H9 (cell line): ENCODE measurements at regions not wholly inside any gene's neighbourhood (a gene's known extent, or its start where the extent isn't known, plus 50 kb on each side); places are given as distances from the start of the nearest gene placed in this dataset.

Experiments
- DNase-seq: peaks from one replicate; pipeline ENCODE4 v3.0.0-alpha.2; 2017
- H2AFZ ChIP-seq: one replicate; pipeline ENCODE4 v1.6.1; 2013; ENCODE audit warnings: mild to moderate bottlenecking, low read length, control low read depth, moderate library complexity
- H2AK5ac ChIP-seq: 2 replicates; pipeline ENCODE4 v1.6.1; 2013; ENCODE audit warnings: low read length, control low read depth, mixed read lengths; ENCODE audit not compliant: insufficient read length
- H2BK120ac ChIP-seq: one replicate; pipeline ENCODE4 v1.6.1; 2013; ENCODE audit warnings: low read depth, mild to moderate bottlenecking, low read length, control low read depth, inconsistent platforms; ENCODE audit not compliant: poor library complexity, severe bottlenecking
- H2BK12ac ChIP-seq: 2 replicates; pipeline ENCODE4 v1.6.1; 2013; ENCODE audit warnings: low read length, control low read depth, mixed read lengths, low read depth; ENCODE audit not compliant: insufficient read length
- H2BK15ac ChIP-seq: 2 replicates; pipeline ENCODE4 v1.6.1; 2013; ENCODE audit warnings: low read depth, low read length, control low read depth
- H2BK20ac ChIP-seq: one replicate; pipeline ENCODE4 v1.6.1; 2013; ENCODE audit warnings: low read depth, mild to moderate bottlenecking, low read length, control low read depth, inconsistent platforms; ENCODE audit not compliant: poor library complexity, severe bottlenecking
- H2BK5ac ChIP-seq: 2 replicates; pipeline ENCODE4 v1.6.1; 2013; ENCODE audit warnings: low read length, control low read depth, mixed read lengths; ENCODE audit not compliant: insufficient read length
- H3K14ac ChIP-seq: 2 replicates; pipeline ENCODE4 v1.6.1; 2013; ENCODE audit warnings: low read length, control low read depth; ENCODE audit not compliant: insufficient read depth
- H3K18ac ChIP-seq: 2 replicates; pipeline ENCODE4 v1.6.1; 2013; ENCODE audit warnings: low read depth, mild to moderate bottlenecking, mixed read lengths, low read length, control low read depth; ENCODE audit not compliant: insufficient read length
- H3K23ac ChIP-seq: 2 replicates; pipeline ENCODE4 v1.6.1; 2013; ENCODE audit warnings: low read length, control low read depth, mixed read lengths, low read depth; ENCODE audit not compliant: insufficient read length
- H3K23me2 ChIP-seq: 2 replicates; pipeline ENCODE4 v1.6.1; 2013; ENCODE audit warnings: low read depth, mild to moderate bottlenecking, mixed read lengths, low read length, control low read depth; ENCODE audit not compliant: insufficient read length, poor library complexity, severe bottlenecking
- H3K27ac ChIP-seq: 2 replicates; pipeline ENCODE4 v1.5.1; 2013; ENCODE audit warnings: low read length, control low read depth, mixed read lengths, low read depth; ENCODE audit not compliant: insufficient read length
- H3K27me3 ChIP-seq: 2 replicates; pipeline ENCODE4 v1.6.1; 2013; ENCODE audit warnings: low read length, control low read depth, inconsistent platforms; ENCODE audit not compliant: insufficient read depth
- H3K4ac ChIP-seq: 2 replicates; pipeline ENCODE4 v1.6.1; 2013; ENCODE audit warnings: low read depth, mild to moderate bottlenecking, control low read depth, inconsistent platforms, low read length, moderate library complexity
- H3K4me1 ChIP-seq: 2 replicates; pipeline ENCODE4 v1.6.1; 2013; ENCODE audit warnings: low read length, control low read depth, inconsistent platforms; ENCODE audit not compliant: insufficient read depth
- H3K4me2 ChIP-seq: 2 replicates; pipeline ENCODE4 v1.6.1; 2013; ENCODE audit warnings: low read length, control low read depth, mixed read lengths; ENCODE audit not compliant: insufficient read length, insufficient read depth
- H3K56ac ChIP-seq: 2 replicates; pipeline ENCODE4 v1.6.1; 2013; ENCODE audit warnings: low read depth, mild to moderate bottlenecking, mixed read lengths, low read length, control low read depth; ENCODE audit not compliant: insufficient read length
- H3K79me1 ChIP-seq: 2 replicates; pipeline ENCODE4 v1.6.1; 2013; ENCODE audit warnings: low read depth, mild to moderate bottlenecking, moderate library complexity, low read length, control low read depth, inconsistent platforms; ENCODE audit not compliant: insufficient read depth, poor library complexity, severe bottlenecking
- H3K79me2 ChIP-seq: 2 replicates; pipeline ENCODE4 v1.6.1; 2013; ENCODE audit warnings: low read length, control low read depth, inconsistent platforms; ENCODE audit not compliant: insufficient read depth
- H3K9ac ChIP-seq: 2 replicates; pipeline ENCODE4 v1.6.1; 2013; ENCODE audit warnings: low read length, control low read depth, mixed read lengths; ENCODE audit not compliant: insufficient read length; ENCODE audit errors: extremely low read depth
- H3K9me3 ChIP-seq: one replicate; pipeline ENCODE4 v1.6.1; 2013; ENCODE audit warnings: low read depth, low read length, inconsistent platforms; ENCODE audit not compliant: control insufficient read depth
- H3T11ph ChIP-seq: one replicate; pipeline ENCODE4 v1.6.1; 2013; ENCODE audit warnings: mild to moderate bottlenecking, low read length, control low read depth, inconsistent platforms
- H4K20me1 ChIP-seq: one replicate; pipeline ENCODE4 v1.6.1; 2013; ENCODE audit not compliant: control insufficient read depth, insufficient read length, insufficient read depth
- H4K5ac ChIP-seq: 2 replicates; pipeline ENCODE4 v1.6.1; 2013; ENCODE audit warnings: low read depth, mild to moderate bottlenecking, mixed read lengths, low read length, control low read depth; ENCODE audit not compliant: insufficient read length
- H4K8ac ChIP-seq: replicated peaks from 2 replicates; pipeline ENCODE4 v1.6.1; 2013; ENCODE audit warnings: low read length, control low read depth, mixed read lengths, low read depth; ENCODE audit not compliant: insufficient read length
- H4K91ac ChIP-seq: 2 replicates; pipeline ENCODE4 v1.6.1; 2013; ENCODE audit warnings: low read depth, mild to moderate bottlenecking, moderate library complexity, mixed read lengths, low read length, control low read depth; ENCODE audit not compliant: insufficient read length
- H3K27ac Mint-ChIP-seq, 3 experiments: 2 replicates in 2 of 3; 3 replicates in 1 of 3; pipeline ENCODE4 v1.8.0; 2020 to 2021; ENCODE audit warnings: mixed read lengths in 3 of 3, mild to moderate bottlenecking in 1 of 3, moderate library complexity in 1 of 3
- H3K27me3 Mint-ChIP-seq: 2 replicates; pipeline ENCODE4 v1.8.0; 2021; ENCODE audit warnings: low read depth, mild to moderate bottlenecking, moderate library complexity, mixed read lengths
- H3K36me3 Mint-ChIP-seq, 3 experiments: 2 replicates in 2 of 3; 3 replicates in 1 of 3; pipeline ENCODE4 v1.8.0; 2020 to 2021; ENCODE audit warnings: low read depth in 3 of 3, mixed read lengths in 3 of 3; ENCODE audit not compliant: insufficient read depth in 1 of 3
- H3K4me1 Mint-ChIP-seq, 2 experiments: 2 replicates each; pipeline ENCODE4 v1.8.0; 2020; ENCODE audit warnings: mixed read lengths in 2 of 2
- H3K4me3 Mint-ChIP-seq, 2 experiments: 2 replicates in 1 of 2; 3 replicates in 1 of 2; pipeline ENCODE4 v1.8.0; 2020 to 2021; ENCODE audit warnings: mild to moderate bottlenecking in 2 of 2, mixed read lengths in 2 of 2, moderate library complexity in 1 of 2
- H3K9me3 Mint-ChIP-seq, 2 experiments: 2 replicates in 1 of 2; 3 replicates in 1 of 2; pipeline ENCODE4 v1.8.0; 2020; ENCODE audit warnings: mild to moderate bottlenecking in 2 of 2, mixed read lengths in 2 of 2, moderate library complexity in 1 of 2
- WGBS: extraction: QIAGEN DNeasy Blood & Tissue Kit; methylation state at CpG from one replicate; pipeline ENCODE4 v1.1.7; 2013; ENCODE audit warnings: missing lambda C conversion rate, low lambda C conversion rate, mixed read lengths; ENCODE audit not compliant: insufficient read length; ENCODE audit errors: extremely low coverage; 5-methylcytosine and 5-hydroxymethylcytosine counted together
- TF ChIP-seq, protein P1 (sequence below): fragments of 200-600 bp; sonication (generic); conservative IDR thresholded peaks from 3 replicates; pipeline ENCODE4 v1.8.0; 2021; ENCODE audit warnings: antibody characterized with exemption, mild to moderate bottlenecking

DNA sequence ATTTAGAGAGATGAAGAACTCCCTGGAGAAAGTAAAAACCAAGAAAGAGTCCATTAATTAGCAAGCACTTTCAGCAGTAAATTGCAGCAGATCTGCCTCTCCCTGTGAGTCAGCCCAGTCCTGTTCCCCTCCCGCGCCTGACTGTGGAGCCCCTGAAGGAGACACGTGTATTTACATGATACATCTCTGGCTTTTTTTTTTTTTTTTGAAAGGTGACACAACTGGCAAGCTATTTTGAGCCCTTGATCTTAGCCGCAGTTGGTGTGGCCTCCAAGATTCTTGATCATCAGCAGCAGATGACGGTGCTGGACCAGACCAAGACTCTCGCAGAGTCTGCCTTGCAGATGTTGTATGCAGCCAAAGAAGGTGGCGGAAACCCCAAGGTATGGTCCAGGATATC is 271.8 kb upstream of the TPM1 start:
- no peak overlapping the region for H4K5ac ChIP-seq
- H2AFZ ChIP-seq: no peak overlapping the region
- Mint-ChIP-seq H3K27me3 (no peaks in the 10 kb centered on the region), H3K4me3 (no peak overlapping the region), H3K36me3 (peaks cover 3 to 7% (median 5%) of the 10 kb centered on the region in 3 experiments; a peak in 4 of 7 replicates), H3K4me1 (peaks cover 12 to 18% of the 10 kb centered on the region in 2 experiments), H3K9me3 (no peaks in the 10 kb centered on the region), H3K27ac (peak overlapping the region; percentile 2 to 17 (median 17); a peak in 3 of 7 replicates)
- no peaks in the 10 kb centered on the region for H3K27me3 ChIP-seq
- no peaks in the 10 kb centered on the region for H3K79me1 ChIP-seq
- H3K9me3 ChIP-seq: no peaks in the 10 kb centered on the region
- no peak overlapping the region for H2AK5ac ChIP-seq
- no peak overlapping the region for H2BK15ac ChIP-seq
- WGBS: no CpG with 5 or more reads among the region's 7 CpGs
- H2BK12ac ChIP-seq: no peak overlapping the region
- TF ChIP-seq, protein P1, sequence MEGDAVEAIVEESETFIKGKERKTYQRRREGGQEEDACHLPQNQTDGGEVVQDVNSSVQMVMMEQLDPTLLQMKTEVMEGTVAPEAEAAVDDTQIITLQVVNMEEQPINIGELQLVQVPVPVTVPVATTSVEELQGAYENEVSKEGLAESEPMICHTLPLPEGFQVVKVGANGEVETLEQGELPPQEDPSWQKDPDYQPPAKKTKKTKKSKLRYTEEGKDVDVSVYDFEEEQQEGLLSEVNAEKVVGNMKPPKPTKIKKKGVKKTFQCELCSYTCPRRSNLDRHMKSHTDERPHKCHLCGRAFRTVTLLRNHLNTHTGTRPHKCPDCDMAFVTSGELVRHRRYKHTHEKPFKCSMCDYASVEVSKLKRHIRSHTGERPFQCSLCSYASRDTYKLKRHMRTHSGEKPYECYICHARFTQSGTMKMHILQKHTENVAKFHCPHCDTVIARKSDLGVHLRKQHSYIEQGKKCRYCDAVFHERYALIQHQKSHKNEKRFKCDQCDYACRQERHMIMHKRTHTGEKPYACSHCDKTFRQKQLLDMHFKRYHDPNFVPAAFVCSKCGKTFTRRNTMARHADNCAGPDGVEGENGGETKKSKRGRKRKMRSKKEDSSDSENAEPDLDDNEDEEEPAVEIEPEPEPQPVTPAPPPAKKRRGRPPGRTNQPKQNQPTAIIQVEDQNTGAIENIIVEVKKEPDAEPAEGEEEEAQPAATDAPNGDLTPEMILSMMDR: no peak
- no peak overlapping the region for H3K4ac ChIP-seq
- H2BK120ac ChIP-seq: no peak overlapping the region
- no peak overlapping the region for H2BK5ac ChIP-seq
- no peak overlapping the region for H4K91ac ChIP-seq
- no peak overlapping the region for H3K14ac ChIP-seq
- no peak overlapping the region for H3T11ph ChIP-seq
- no peak overlapping the region for H3K4me2 ChIP-seq
- H2BK20ac ChIP-seq: no peak overlapping the region
- no peak overlapping the region for H3K9ac ChIP-seq
- peaks cover under 1% of the 10 kb centered on the region; the same call in 1 of the 2 replicates for H3K4me1 ChIP-seq
- H4K8ac ChIP-seq: no peak overlapping the region
- no peak overlapping the region for H3K56ac ChIP-seq
- no peak overlapping the region for H3K18ac ChIP-seq
- H3K27ac ChIP-seq: no peak overlapping the region
- H4K20me1 ChIP-seq: no peaks in the 10 kb centered on the region
- no peaks in the 10 kb centered on the region for H3K79me2 ChIP-seq
- DNase-seq: no peak
- no peak overlapping the region for H3K23ac ChIP-seq
- no peaks in the 10 kb centered on the region for H3K23me2 ChIP-seq
